ENCODE measurements at regions not wholly inside any gene's neighbourhood (a gene's known extent, or its start where the extent isn't known, plus 50 kb on each side); places are given as distances from the start of the nearest gene placed in this dataset.
"Not testable (repeated sequence)": the region's sequence is repeated elsewhere in the genome, so short reads cannot be mapped to it uniquely, and the experiment has no call there.

DNA sequence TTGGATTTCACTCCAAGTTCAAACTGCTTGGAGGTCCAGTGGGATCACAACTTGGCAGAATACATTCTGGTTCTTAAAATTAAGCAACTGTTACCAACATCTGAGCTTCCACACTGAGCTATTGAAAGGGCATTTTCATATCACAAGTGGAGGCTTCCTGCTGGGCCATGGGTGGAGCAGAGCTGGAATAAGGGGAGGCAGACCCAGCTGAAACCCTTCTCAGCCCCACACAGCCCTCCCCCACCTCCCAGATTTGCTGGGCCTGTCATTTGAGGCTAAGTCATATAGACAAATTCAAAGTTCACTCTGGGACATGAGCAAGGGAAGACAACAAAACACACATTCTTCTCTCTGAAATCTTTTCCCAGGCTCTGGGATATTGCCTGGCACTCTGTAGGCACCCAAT is 79.9 kb downstream of the ACTL7B start (continued):
- no peak for TF ChIP-seq STAT1 (IDR thresholded peaks at IDR 0.05; ENCODE audit: unreplicated experiment)
- no peak for TF ChIP-seq CREB1 (CRISPR knock-in tag; IDR thresholded peaks at IDR 0.05; ENCODE audit: low read depth)
- TF ChIP-seq, protein P1, sequence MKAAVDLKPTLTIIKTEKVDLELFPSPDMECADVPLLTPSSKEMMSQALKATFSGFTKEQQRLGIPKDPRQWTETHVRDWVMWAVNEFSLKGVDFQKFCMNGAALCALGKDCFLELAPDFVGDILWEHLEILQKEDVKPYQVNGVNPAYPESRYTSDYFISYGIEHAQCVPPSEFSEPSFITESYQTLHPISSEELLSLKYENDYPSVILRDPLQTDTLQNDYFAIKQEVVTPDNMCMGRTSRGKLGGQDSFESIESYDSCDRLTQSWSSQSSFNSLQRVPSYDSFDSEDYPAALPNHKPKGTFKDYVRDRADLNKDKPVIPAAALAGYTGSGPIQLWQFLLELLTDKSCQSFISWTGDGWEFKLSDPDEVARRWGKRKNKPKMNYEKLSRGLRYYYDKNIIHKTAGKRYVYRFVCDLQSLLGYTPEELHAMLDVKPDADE (IDR thresholded peaks at IDR 0.05), result no peak
- TF ChIP-seq POLR2AphosphoS5 (IDR thresholded peaks at IDR 0.05; ENCODE audit: low read depth), result no peak

DNA sequence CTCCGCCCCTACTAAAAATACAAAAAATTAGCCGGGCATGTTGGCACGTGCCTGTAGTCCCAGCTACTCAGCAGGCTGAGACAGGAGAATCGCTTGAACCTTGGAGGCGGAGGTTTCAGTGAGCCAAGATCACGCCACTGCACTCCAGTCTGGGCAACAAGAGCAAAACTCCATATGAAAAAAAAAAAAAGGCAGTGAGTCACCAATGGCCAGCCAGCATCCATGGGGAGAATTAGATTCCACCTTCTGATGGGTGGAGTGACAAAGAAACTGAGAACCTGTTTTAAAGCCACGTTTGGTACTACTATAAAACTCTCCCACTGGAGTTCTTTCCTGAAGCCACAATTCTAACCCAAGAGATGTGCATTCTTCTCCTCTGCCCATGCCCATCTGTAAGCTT is 81.7 kb downstream of the ACTL7B start:
- not testable (repeated sequence) for H4K20me1 ChIP-seq (replicated peaks; ENCODE audit: insufficient read depth); H3K4me1 ChIP-seq (ENCODE audit: insufficient read depth); DNase-seq (ENCODE audit: low spot score); H3K27ac Mint-ChIP-seq; H3K27ac ChIP-seq (ENCODE audit: low read depth); H3K27me3 ChIP-seq (ENCODE audit: insufficient read depth); H3K27me3 Mint-ChIP-seq (ENCODE audit: insufficient read depth, low read depth, poor library complexity); H3F3A ChIP-seq (replicated peaks; ENCODE audit: low read depth); H3K9me2 ChIP-seq (ENCODE audit: insufficient read depth); H3K9me3 Mint-ChIP-seq; H3K4me1 Mint-ChIP-seq; H2AFZ ChIP-seq; ATAC-seq; H3K4me3 Mint-ChIP-seq; H3K4me3 ChIP-seq; H3K79me2 ChIP-seq (replicated peaks; ENCODE audit: insufficient read depth); H3K36me3 ChIP-seq (ENCODE audit: insufficient read depth); H3K36me3 Mint-ChIP-seq (ENCODE audit: low read depth); H3K4me2 ChIP-seq

DNA sequence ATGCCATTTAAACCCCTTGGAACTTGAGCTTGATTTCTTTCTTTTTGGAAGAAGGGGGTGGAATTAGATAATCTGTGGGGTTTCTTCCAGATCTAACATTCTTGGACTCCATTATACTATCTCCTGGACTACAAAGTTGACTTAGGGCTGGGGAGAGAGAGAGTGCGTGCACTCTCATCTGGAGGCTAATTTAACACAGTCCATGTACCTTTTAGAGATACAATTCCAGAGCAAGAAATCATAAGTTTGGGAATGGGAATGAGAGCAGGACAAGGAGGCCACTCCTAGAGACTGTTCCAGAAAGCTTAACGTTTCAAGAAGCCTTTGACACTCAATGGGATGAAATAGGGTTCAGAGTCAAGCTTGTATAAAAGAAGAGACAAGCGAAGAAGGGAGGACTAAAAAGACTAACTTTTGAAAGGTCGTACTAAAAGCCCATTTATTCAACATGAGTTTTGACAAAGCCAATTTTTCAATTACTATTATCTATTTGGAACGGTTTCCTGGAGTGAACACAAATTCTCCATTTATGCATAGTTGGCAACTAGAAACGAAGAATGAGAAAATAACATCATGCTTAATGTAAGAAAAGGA is 83.4 kb downstream of the ACTL7B start:
- no peaks in the 10 kb centered on the region for H3K27me3 Mint-ChIP-seq (ENCODE audit: insufficient read depth, low read depth, poor library complexity)
- TF ChIP-seq, protein P1 (IDR thresholded peaks at IDR 0.05), result no peak
- TF ChIP-seq ZNF331 (CRISPR knock-in tag; IDR thresholded peaks at IDR 0.05; ENCODE audit: low read depth) (no peak), POLR2AphosphoS5 (IDR thresholded peaks at IDR 0.05; ENCODE audit: low read depth) (no peak), EZH2 (IDR thresholded peaks at IDR 0.05; ENCODE audit: low read depth, unreplicated experiment) (no peak), NANOG (IDR thresholded peaks at IDR 0.05; ENCODE audit: borderline replicate concordance) (no peak), ZNF114 (CRISPR knock-in tag; IDR thresholded peaks at IDR 0.05) (no peak), CTCF (conservative IDR thresholded peaks at IDR 0.05; ENCODE audit: low read depth in 2 of 2) (no peak), REST (IDR thresholded peaks at IDR 0.05; ENCODE audit: unreplicated experiment) (no peak), JUNB (IDR thresholded peaks at IDR 0.05; ENCODE audit: unreplicated experiment) (no peak)
- H3K27ac ChIP-seq (ENCODE audit: low read depth), result no peak overlapping the region

More for the DNA sequence above, 83.4 kb downstream of the ACTL7B start:
- H3K27me3 ChIP-seq (ENCODE audit: insufficient read depth), result no peaks in the 10 kb centered on the region
- Mint-ChIP-seq H3K4me1 (peaks cover 9% of the 10 kb centered on the region; the same call in 2 of the 3 replicates), H3K27ac (no peak overlapping the region), H3K9me3 (no peaks in the 10 kb centered on the region; the same call in 2 of the 3 replicates), H3K4me3 (no peak overlapping the region), H3K36me3 (ENCODE audit: low read depth) (no peaks in the 10 kb centered on the region)
- no peaks in the 10 kb centered on the region for H3K9me2 ChIP-seq (ENCODE audit: insufficient read depth)
- ATAC-seq (no peak), DNase-seq (ENCODE audit: low spot score) (no peak)
- H3K4me3 ChIP-seq, result no peak overlapping the region
- no peak overlapping the region for H3K4me2 ChIP-seq
- H2AFZ ChIP-seq, result no peak overlapping the region
- no peaks in the 10 kb centered on the region for H3K79me2 ChIP-seq (replicated peaks; ENCODE audit: insufficient read depth)
- H3K4me1 ChIP-seq (ENCODE audit: insufficient read depth), result peaks cover 4% of the 10 kb centered on the region; the same call in 1 of the 2 replicates
- no peaks in the 10 kb centered on the region for H4K20me1 ChIP-seq (replicated peaks; ENCODE audit: insufficient read depth)
- no peaks in the 10 kb centered on the region for H3F3A ChIP-seq (replicated peaks; ENCODE audit: low read depth)
- H3K36me3 ChIP-seq (ENCODE audit: insufficient read depth), result no peaks in the 10 kb centered on the region

Data from GM23338 (cell line).